ENCODE measurements at regions not wholly inside any gene's neighbourhood (a gene's known extent, or its start where the extent isn't known, plus 50 kb on each side); places are given as distances from the start of the nearest gene placed in this dataset.

DNA sequence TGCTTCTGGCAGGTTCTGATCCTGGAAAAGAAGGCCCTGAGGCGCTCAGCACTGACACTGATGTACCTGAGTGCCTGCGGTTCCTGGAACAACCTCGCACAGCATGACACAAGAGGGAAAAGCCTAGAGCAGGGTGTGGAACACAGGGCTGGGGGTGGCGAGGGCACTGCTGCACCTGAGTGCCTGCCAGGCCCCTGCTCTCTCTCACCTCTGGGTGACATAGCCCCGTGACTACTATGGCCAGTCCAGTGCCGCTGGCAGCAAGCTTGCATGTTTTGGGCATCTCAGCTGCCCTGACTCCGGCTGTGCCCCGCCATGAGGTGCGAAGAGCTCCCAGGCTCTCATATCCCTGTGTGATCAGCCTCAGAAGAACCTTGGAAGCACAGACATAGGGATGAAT is 825.2 kb upstream of the SALL3 start:
- H3K36me3 ChIP-seq (ENCODE audit: insufficient read depth, low read length): no peaks in the 10 kb centered on the region
- H3K4me3 ChIP-seq (ENCODE audit: low read depth in 1 of 2, low read length in 2 of 2): no peak overlapping the region
- no peak for DNase-seq
- H3K9ac ChIP-seq (ENCODE audit: low read depth, low read length): no peak overlapping the region
- H3K4me2 ChIP-seq (ENCODE audit: insufficient read depth, low read length): no peak overlapping the region
- TF ChIP-seq CTCF (IDR thresholded peaks at IDR 0.05; ENCODE audit: borderline replicate concordance, extremely low read depth, low read length, poor library complexity, severe bottlenecking): no peak
- no peak for TF ChIP-seq EZH2 (IDR thresholded peaks at IDR 0.05; ENCODE audit: borderline replicate concordance, low read depth, low read length, severe bottlenecking)
- H4K20me1 ChIP-seq (ENCODE audit: insufficient read depth, low read length): no peaks in the 10 kb centered on the region
- H3K79me2 ChIP-seq (ENCODE audit: insufficient read depth, low read length): no peaks in the 10 kb centered on the region
- no peak overlapping the region for H3K27ac ChIP-seq (ENCODE audit: low read length)
- no peak for ATAC-seq (ENCODE audit: insufficient read depth, low read depth)
- no peaks in the 10 kb centered on the region for H3K9me3 ChIP-seq (ENCODE audit: insufficient read depth, low read length, severe bottlenecking)
- no peak overlapping the region for H2AFZ ChIP-seq (ENCODE audit: low read depth, low read length)
- H3K4me1 ChIP-seq (ENCODE audit: insufficient read depth, low read length): no peaks in the 10 kb centered on the region
- no peaks in the 10 kb centered on the region for H3K27me3 ChIP-seq (ENCODE audit: insufficient read depth, low read length, poor library complexity)

DNA sequence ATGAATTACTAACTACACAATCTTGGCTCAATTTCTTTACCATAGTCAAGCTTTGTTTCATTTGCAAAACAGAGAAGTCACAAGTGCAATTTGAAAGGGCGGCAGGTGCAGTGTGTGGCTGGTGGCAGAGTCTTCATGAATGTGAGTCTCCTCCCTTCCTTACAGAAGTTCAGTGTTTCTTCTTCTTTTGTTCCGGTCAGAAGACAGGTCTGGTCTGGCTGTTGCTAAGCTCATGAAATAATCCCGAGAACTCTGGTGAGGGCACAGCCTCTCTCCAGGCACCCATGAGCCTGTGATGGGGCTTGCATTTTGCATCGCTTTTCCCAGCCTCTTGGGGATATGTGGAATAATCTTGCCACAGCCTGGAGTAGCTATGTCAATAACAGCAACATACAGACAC is 824.8 kb upstream of the SALL3 start:
- Histone ChIP-seq H3K79me2 (ENCODE audit: insufficient read depth, low read length) (no peaks in the 10 kb centered on the region), H4K20me1 (ENCODE audit: insufficient read depth, low read length) (no peaks in the 10 kb centered on the region), H3K4me3 (ENCODE audit: low read depth in 1 of 2, low read length in 2 of 2) (no peak overlapping the region), H3K4me1 (ENCODE audit: insufficient read depth, low read length) (no peaks in the 10 kb centered on the region), H3K27me3 (ENCODE audit: insufficient read depth, low read length, poor library complexity) (no peaks in the 10 kb centered on the region), H3K36me3 (ENCODE audit: insufficient read depth, low read length) (no peaks in the 10 kb centered on the region), H3K27ac (ENCODE audit: low read length) (no peak overlapping the region), H2AFZ (ENCODE audit: low read depth, low read length) (no peak overlapping the region), H3K9ac (ENCODE audit: low read depth, low read length) (no peak overlapping the region), H3K9me3 (ENCODE audit: insufficient read depth, low read length, severe bottlenecking) (no peaks in the 10 kb centered on the region), H3K4me2 (ENCODE audit: insufficient read depth, low read length) (no peak overlapping the region)
- TF ChIP-seq CTCF (IDR thresholded peaks at IDR 0.05; ENCODE audit: borderline replicate concordance, extremely low read depth, low read length, poor library complexity, severe bottlenecking) (no peak), EZH2 (IDR thresholded peaks at IDR 0.05; ENCODE audit: borderline replicate concordance, low read depth, low read length, severe bottlenecking) (no peak)
- ATAC-seq (ENCODE audit: insufficient read depth, low read depth) (no peak), DNase-seq (no peak)

DNA sequence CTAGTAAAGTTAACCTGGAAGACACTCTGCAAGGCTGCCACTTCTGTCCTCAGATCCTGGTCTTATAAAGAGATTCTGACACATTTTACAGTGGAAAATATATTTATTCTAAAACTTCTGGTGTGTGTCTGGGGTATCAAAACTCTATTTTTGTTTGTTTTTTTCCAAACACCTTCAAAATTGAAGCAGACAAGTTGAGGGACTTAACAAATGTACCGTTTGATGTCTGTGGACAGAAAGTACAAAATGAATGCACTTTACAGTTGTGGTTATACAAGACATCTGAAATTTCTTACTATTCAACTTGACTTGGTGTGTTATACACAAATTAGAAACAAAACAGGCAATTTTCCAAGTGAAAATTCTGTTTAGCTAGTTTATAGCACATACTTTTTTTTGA is 823.2 kb upstream of the SALL3 start:
- Histone ChIP-seq H2AFZ (ENCODE audit: low read depth, low read length) (no peak overlapping the region), H3K4me1 (ENCODE audit: insufficient read depth, low read length) (no peaks in the 10 kb centered on the region), H3K27me3 (ENCODE audit: insufficient read depth, low read length, poor library complexity) (no peaks in the 10 kb centered on the region), H3K4me2 (ENCODE audit: insufficient read depth, low read length) (no peak overlapping the region), H4K20me1 (ENCODE audit: insufficient read depth, low read length) (no peaks in the 10 kb centered on the region), H3K4me3 (ENCODE audit: low read depth in 1 of 2, low read length in 2 of 2) (no peak overlapping the region), H3K27ac (ENCODE audit: low read length) (no peak overlapping the region), H3K36me3 (ENCODE audit: insufficient read depth, low read length) (no peaks in the 10 kb centered on the region), H3K79me2 (ENCODE audit: insufficient read depth, low read length) (no peaks in the 10 kb centered on the region), H3K9me3 (ENCODE audit: insufficient read depth, low read length, severe bottlenecking) (no peaks in the 10 kb centered on the region), H3K9ac (ENCODE audit: low read depth, low read length) (no peak overlapping the region)
- ATAC-seq (ENCODE audit: insufficient read depth, low read depth) (no peak), DNase-seq (no peak)
- TF ChIP-seq CTCF (IDR thresholded peaks at IDR 0.05; ENCODE audit: borderline replicate concordance, extremely low read depth, low read length, poor library complexity, severe bottlenecking) (no peak), EZH2 (IDR thresholded peaks at IDR 0.05; ENCODE audit: borderline replicate concordance, low read depth, low read length, severe bottlenecking) (no peak)

DNA sequence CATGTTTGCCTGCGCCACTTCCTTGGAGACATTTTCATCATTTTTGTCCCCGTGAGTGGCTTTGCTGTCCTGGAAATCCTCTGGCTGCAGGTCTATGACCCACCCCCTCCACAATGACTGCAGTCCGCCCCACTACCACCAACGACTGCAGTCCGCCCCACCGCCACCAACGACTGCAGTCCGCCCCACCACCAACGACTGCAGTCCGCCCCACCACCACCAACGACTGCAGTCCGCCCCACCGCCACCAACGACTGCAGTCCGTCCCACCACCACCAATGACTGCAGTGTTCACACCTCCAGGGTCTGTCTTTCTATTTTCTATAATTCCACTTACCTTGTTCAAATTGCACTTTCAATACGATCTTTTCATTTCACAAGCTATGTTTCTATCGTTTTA is 820.7 kb upstream of the SALL3 start:
- no peak overlapping the region for H3K4me2 ChIP-seq (ENCODE audit: insufficient read depth, low read length)
- TF ChIP-seq CTCF (IDR thresholded peaks at IDR 0.05; ENCODE audit: borderline replicate concordance, extremely low read depth, low read length, poor library complexity, severe bottlenecking): no peak
- TF ChIP-seq EZH2 (IDR thresholded peaks at IDR 0.05; ENCODE audit: borderline replicate concordance, low read depth, low read length, severe bottlenecking): no peak
- no peak for ATAC-seq (ENCODE audit: insufficient read depth, low read depth)
- H3K27me3 ChIP-seq (ENCODE audit: insufficient read depth, low read length, poor library complexity): no peaks in the 10 kb centered on the region
- DNase-seq: no peak
- H3K79me2 ChIP-seq (ENCODE audit: insufficient read depth, low read length): no peaks in the 10 kb centered on the region
- H3K36me3 ChIP-seq (ENCODE audit: insufficient read depth, low read length): no peaks in the 10 kb centered on the region
- H3K9me3 ChIP-seq (ENCODE audit: insufficient read depth, low read length, severe bottlenecking): no peaks in the 10 kb centered on the region
- no peak overlapping the region for H3K27ac ChIP-seq (ENCODE audit: low read length)
- H3K4me1 ChIP-seq (ENCODE audit: insufficient read depth, low read length): no peaks in the 10 kb centered on the region
- H3K9ac ChIP-seq (ENCODE audit: low read depth, low read length): no peak overlapping the region
- no peak overlapping the region for H2AFZ ChIP-seq (ENCODE audit: low read depth, low read length)
- H4K20me1 ChIP-seq (ENCODE audit: insufficient read depth, low read length): no peaks in the 10 kb centered on the region
- no peak overlapping the region for H3K4me3 ChIP-seq (ENCODE audit: low read depth in 1 of 2, low read length in 2 of 2)

Data from DND-41 (cell line).